Renal pelvis (tissue), 1 donor: ENCODE measurements at regions not wholly inside any gene's neighbourhood (a gene's known extent, or its start where the extent isn't known, plus 50 kb on each side); places are given as distances from the start of the nearest gene placed in this dataset.
A peak's percentile ranks its signal among the peaks of the same experiment; 100 is the strongest.

Experiments used
- DNase-seq: peaks from one replicate; pipeline ENCODE4 v3.0.0-alpha.2; 2013

- DNase-seq, result no peak
Measured at GRCh38 chr15:70202756-70203155, 105.0 kb upstream of the TLE3 start.

GRCh38 chr15:70201425-70201775 lies 103.7 kb upstream of the TLE3 start:
- no peak for DNase-seq

GRCh38 chr15:70200511-70201424 lies 103.1 kb upstream of the TLE3 start:
- peak; percentile 50 for DNase-seq

GRCh38 chr15:70199540-70200410 lies 102.1 kb upstream of the TLE3 start:
- no peak for DNase-seq

- DNase-seq, result no peak
Measured at GRCh38 chr15:70199124-70199482, 101.4 kb upstream of the TLE3 start.

- no peak for DNase-seq
Measured at GRCh38 chr15:70198441-70199123, 100.9 kb upstream of the TLE3 start.

- DNase-seq, result no peak
Measured at GRCh38 chr15:70197945-70198361, 100.2 kb upstream of the TLE3 start.

- DNase-seq, result no peak
Measured at GRCh38 chr15:70197318-70197944, 99.7 kb upstream of the TLE3 start.

- peak; percentile 93 for DNase-seq
Measured at GRCh38 chr15:70196372-70197316, 98.9 kb upstream of the TLE3 start.

GRCh38 chr15:70195587-70196305 lies 98.0 kb upstream of the TLE3 start:
- DNase-seq, result no peak

- no peak for DNase-seq
Measured at GRCh38 chr15:70195171-70195570, 97.5 kb upstream of the TLE3 start.

GRCh38 chr15:70194266-70194665 lies 96.5 kb upstream of the TLE3 start:
- no peak for DNase-seq

GRCh38 chr15:70193734-70194133 lies 96.0 kb upstream of the TLE3 start:
- DNase-seq, result no peak

GRCh38 chr15:70192490-70192889 lies 94.8 kb upstream of the TLE3 start:
- DNase-seq, result no peak

GRCh38 chr15:70192041-70192440 lies 94.3 kb upstream of the TLE3 start:
- DNase-seq, result no peak

GRCh38 chr15:70190965-70191364 lies 93.2 kb upstream of the TLE3 start:
- no peak for DNase-seq

- no peak for DNase-seq
Measured at GRCh38 chr15:70189826-70190695, 92.3 kb upstream of the TLE3 start.

- no peak for DNase-seq
Measured at GRCh38 chr15:70188286-70188685, 90.6 kb upstream of the TLE3 start.

GRCh38 chr15:70187331-70187730 lies 89.6 kb upstream of the TLE3 start:
- DNase-seq, result no peak
